ENCODE measurements at regions not wholly inside any gene's neighbourhood (a gene's known extent, or its start where the extent isn't known, plus 50 kb on each side); places are given as distances from the start of the nearest gene placed in this dataset.

GRCh38 chr11:92682136-92682535, 287.3 kb upstream of the MTNR1B start:
- TF ChIP-seq CTCF (IDR thresholded peaks at IDR 0.05; ENCODE audit: unreplicated experiment) = no peak
- Mint-ChIP-seq H3K9me3 (ENCODE audit: unreplicated experiment) (no peaks in the 10 kb centered on the region), H3K4me3 (ENCODE audit: unreplicated experiment) (no peak overlapping the region), H3K4me1 (ENCODE audit: insufficient read depth, unreplicated experiment) (no peaks in the 10 kb centered on the region), H3K27ac (ENCODE audit: low read depth, unreplicated experiment) (no peak overlapping the region), H3K27me3 (ENCODE audit: insufficient read depth, unreplicated experiment) (no peaks in the 10 kb centered on the region), H3K36me3 (ENCODE audit: insufficient read depth, unreplicated experiment) (no peaks in the 10 kb centered on the region)
- intact Hi-C loops (cut with micrococcal nuclease) = no loop called here
- CTCF ChIA-PET = no interaction called here
- POLR2A ChIA-PET = interaction anchor here (0.6 kb wide), 1 partner anchor 9 kb away, joined by 3 read pairs; no protein-coding TSS in a partner anchor
- no peak for DNase-seq (ENCODE audit: unreplicated experiment)
- BruUV-seq (replicated peaks) = no TSS peak

- TF ChIP-seq CTCF (IDR thresholded peaks at IDR 0.05; ENCODE audit: unreplicated experiment) = no peak
- Mint-ChIP-seq H3K9me3 (ENCODE audit: unreplicated experiment) (no peaks in the 10 kb centered on the region), H3K4me3 (ENCODE audit: unreplicated experiment) (no peak overlapping the region), H3K27ac (ENCODE audit: low read depth, unreplicated experiment) (no peak overlapping the region), H3K36me3 (ENCODE audit: insufficient read depth, unreplicated experiment) (no peaks in the 10 kb centered on the region), H3K4me1 (ENCODE audit: insufficient read depth, unreplicated experiment) (no peaks in the 10 kb centered on the region), H3K27me3 (ENCODE audit: insufficient read depth, unreplicated experiment) (no peaks in the 10 kb centered on the region)
- intact Hi-C loops (cut with micrococcal nuclease) = no loop called here
- BruUV-seq (replicated peaks) = no TSS peak
- CTCF ChIA-PET = interaction anchor here (0.6 to 0.8 kb wide), 3 partner anchors 13 to 538 kb away, joined by 3 to 5 read pairs (median 3); no protein-coding TSS in a partner anchor
- DNase-seq (ENCODE audit: unreplicated experiment) = no peak
- POLR2A ChIA-PET = no interaction called here
These were observed 286.5 kb upstream of the MTNR1B start for GRCh38 chr11:92682952-92683351.

GRCh38 chr11:92685049-92685448, 284.4 kb upstream of the MTNR1B start:
- Mint-ChIP-seq H3K27ac (ENCODE audit: low read depth, unreplicated experiment) (no peak overlapping the region), H3K36me3 (ENCODE audit: insufficient read depth, unreplicated experiment) (no peaks in the 10 kb centered on the region), H3K27me3 (ENCODE audit: insufficient read depth, unreplicated experiment) (no peaks in the 10 kb centered on the region), H3K4me1 (ENCODE audit: insufficient read depth, unreplicated experiment) (no peaks in the 10 kb centered on the region), H3K9me3 (ENCODE audit: unreplicated experiment) (no peaks in the 10 kb centered on the region), H3K4me3 (ENCODE audit: unreplicated experiment) (no peak overlapping the region)
- DNase-seq (ENCODE audit: unreplicated experiment) = no peak
- BruUV-seq (replicated peaks) = no TSS peak
- TF ChIP-seq CTCF (IDR thresholded peaks at IDR 0.05; ENCODE audit: unreplicated experiment) = no peak
- POLR2A ChIA-PET = no interaction called here
- intact Hi-C loops (cut with micrococcal nuclease) = no loop called here
- CTCF ChIA-PET = no interaction called here

- H3K4me3 Mint-ChIP-seq (ENCODE audit: unreplicated experiment) = no peak overlapping the region
- no TSS peak for BruUV-seq (replicated peaks)
- no peaks in the 10 kb centered on the region for H3K36me3 Mint-ChIP-seq (ENCODE audit: insufficient read depth, unreplicated experiment)
- no peaks in the 10 kb centered on the region for H3K9me3 Mint-ChIP-seq (ENCODE audit: unreplicated experiment)
- DNase-seq (ENCODE audit: unreplicated experiment) = no peak
- ChIA-PET CTCF (interaction anchor here (0.6 kb wide), 2 partner anchors 110 to 1578 kb away, joined by 3 to 6 read pairs; no protein-coding TSS in a partner anchor), POLR2A (interaction anchor here (0.6 kb wide), 1 partner anchor 167 kb away, joined by 3 read pairs; no protein-coding TSS in a partner anchor)
- intact Hi-C loops (cut with micrococcal nuclease) = no loop called here
- H3K27me3 Mint-ChIP-seq (ENCODE audit: insufficient read depth, unreplicated experiment) = no peaks in the 10 kb centered on the region
- no peak overlapping the region for H3K27ac Mint-ChIP-seq (ENCODE audit: low read depth, unreplicated experiment)
- H3K4me1 Mint-ChIP-seq (ENCODE audit: insufficient read depth, unreplicated experiment) = no peaks in the 10 kb centered on the region
- no peak for TF ChIP-seq CTCF (IDR thresholded peaks at IDR 0.05; ENCODE audit: unreplicated experiment)
These were observed 281.7 kb upstream of the MTNR1B start for GRCh38 chr11:92687724-92688123.
